Activated CD8-positive, alpha-beta memory T cell treated with anti-CD3 and anti-CD28 coated beads for 36 hours (primary cell): ENCODE measurements at regions not wholly inside any gene's neighbourhood (a gene's known extent, or its start where the extent isn't known, plus 50 kb on each side); places are given as distances from the start of the nearest gene placed in this dataset.
"Not testable (repeated sequence)": the region's sequence is repeated elsewhere in the genome, so short reads cannot be mapped to it uniquely, and the experiment has no call there.

ENCODE experiments used
- CTCF ChIA-PET: fragments of 350-600 bp; sonication (Branson Sonifier 250); formaldehyde crosslinking; loops from one replicate; lab custom pipeline; 2021; ENCODE audit warnings: antibody characterized with exemption; lab: Charles Lee
- POLR2A ChIA-PET: fragments of 350-600 bp; sonication (Branson Sonifier 250); formaldehyde crosslinking; loops from one replicate; lab custom pipeline; 2021; ENCODE audit warnings: antibody characterized with exemption; lab: Charles Lee

DNA sequence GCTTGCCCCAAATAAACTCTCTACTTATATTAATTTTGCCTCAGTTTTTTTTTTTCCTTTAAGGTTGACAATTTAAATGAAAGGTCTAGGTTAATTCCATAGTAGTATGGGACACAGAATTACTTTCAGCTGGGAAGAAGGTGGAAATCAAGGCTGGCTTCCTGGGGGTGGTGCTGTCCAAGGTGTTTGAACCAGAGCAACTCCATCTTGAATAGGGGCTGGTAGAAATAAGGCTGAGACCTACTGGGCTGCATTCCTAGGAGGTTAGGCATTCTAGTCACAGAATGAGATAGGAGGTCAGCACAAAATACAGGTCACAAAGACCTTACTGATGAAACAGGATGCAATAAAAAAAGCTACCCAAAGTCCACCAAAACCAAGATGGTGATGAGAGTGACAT, 1190.8 kb upstream of the AUTS2 start:
- POLR2A ChIA-PET, result no interaction called here
- CTCF ChIA-PET, result no interaction called here

DNA sequence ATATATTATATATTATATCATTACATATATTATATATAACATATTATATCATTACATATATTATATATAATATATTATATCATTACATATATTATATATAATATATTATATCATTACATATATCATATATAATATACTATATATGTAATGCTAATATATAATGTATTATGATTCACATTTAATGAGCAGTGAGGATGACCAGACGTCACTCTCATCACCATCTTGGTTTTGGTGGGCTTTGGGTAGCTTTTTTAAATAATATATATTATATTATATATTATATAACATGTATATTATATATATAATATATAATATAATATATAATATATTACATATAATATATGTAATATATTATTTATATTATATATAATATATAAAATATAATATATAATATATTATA, 1189.4 kb upstream of the AUTS2 start:
- POLR2A ChIA-PET, result no interaction called here

DNA sequence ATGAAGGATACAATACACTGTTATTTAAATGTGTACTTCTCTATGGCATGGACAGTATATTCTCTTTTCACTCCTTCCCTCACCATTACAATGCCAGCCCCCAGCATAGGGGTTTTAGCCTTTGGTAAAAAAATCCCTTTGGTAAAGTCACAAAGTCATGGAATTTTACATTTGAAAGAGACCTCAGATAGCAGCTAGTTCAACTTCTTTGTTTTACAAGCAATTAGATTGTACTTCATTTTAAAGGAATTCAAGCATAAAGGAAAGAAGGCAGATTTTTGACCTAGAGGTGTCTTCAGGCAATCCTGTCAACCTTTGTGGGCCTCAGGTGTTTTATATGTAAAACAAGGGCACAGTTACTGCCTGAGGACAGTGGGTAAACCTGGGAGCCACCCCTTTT, 1188.4 kb upstream of the AUTS2 start:
- POLR2A ChIA-PET, result no interaction called here
- CTCF ChIA-PET, result no interaction called here

More for the DNA sequence above, 1189.4 kb upstream of the AUTS2 start:
- CTCF ChIA-PET, result no interaction called here

GRCh38 chr7:68410693-68411092, 1187.6 kb upstream of the AUTS2 start:
- POLR2A ChIA-PET, result not testable (repeated sequence)

DNA sequence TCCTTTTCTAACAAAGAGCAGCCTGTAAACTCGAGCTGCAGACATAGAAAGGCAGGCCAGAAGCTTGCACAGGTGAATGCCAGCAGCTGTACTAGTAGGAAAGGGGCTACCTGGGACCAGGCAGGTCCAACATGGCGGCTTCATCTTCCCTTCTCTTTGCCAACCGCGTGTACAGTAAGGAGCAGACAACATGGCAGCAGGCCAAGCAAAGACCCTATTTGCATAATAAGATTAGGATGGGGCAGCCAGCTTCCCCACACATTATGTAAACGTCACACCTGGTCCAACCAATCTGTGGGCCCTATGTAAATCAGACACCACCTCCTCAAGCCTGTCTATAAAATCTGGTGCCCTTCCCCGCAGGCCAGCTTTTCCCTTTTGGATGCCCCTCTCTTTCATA, 1186.5 kb upstream of the AUTS2 start:
- CTCF ChIA-PET, result no interaction called here

More at GRCh38 chr7:68410693-68411092, 1187.6 kb upstream of the AUTS2 start:
- CTCF ChIA-PET, result not testable (repeated sequence)

GRCh38 chr7:68414631-68415425, 1183.4 kb upstream of the AUTS2 start:
- CTCF ChIA-PET, result interaction anchor here (0.6 kb wide), 1 partner anchor 835 kb away, joined by 5 read pairs; no protein-coding TSS in a partner anchor
- POLR2A ChIA-PET, result interaction anchor here (0.6 kb wide), 1 partner anchor 1112 kb away, joined by 6 read pairs; no protein-coding TSS in a partner anchor

More for the DNA sequence above, 1186.5 kb upstream of the AUTS2 start:
- POLR2A ChIA-PET, result no interaction called here

GRCh38 chr7:68417002-68417401, 1181.3 kb upstream of the AUTS2 start:
- CTCF ChIA-PET, result no interaction called here
- POLR2A ChIA-PET, result no interaction called here

DNA sequence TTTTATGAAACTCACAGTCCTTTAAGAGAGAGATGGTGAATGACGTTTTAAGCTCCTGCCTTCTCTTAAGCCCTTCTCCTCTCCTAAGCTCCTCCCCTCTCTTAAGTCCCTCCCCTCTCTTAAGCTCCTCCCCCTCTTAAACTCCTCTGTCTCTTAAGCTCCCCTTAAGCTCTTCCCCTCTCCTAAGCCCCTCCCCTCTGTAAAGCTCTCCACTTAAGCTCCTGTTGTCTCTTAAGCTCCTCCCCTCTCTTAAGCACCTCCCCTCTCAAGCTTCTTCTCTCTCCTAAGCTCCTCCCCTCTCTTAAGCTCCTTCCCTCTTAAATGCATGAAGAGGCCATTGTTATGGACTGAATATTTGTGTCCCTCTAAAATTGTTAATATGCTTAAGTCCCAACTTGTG, 1180.6 kb upstream of the AUTS2 start:
- ChIA-PET POLR2A (no interaction called here), CTCF (no interaction called here)

GRCh38 chr7:68420342-68421192, 1177.7 kb upstream of the AUTS2 start:
- POLR2A ChIA-PET, result no interaction called here
- CTCF ChIA-PET, result no interaction called here

DNA sequence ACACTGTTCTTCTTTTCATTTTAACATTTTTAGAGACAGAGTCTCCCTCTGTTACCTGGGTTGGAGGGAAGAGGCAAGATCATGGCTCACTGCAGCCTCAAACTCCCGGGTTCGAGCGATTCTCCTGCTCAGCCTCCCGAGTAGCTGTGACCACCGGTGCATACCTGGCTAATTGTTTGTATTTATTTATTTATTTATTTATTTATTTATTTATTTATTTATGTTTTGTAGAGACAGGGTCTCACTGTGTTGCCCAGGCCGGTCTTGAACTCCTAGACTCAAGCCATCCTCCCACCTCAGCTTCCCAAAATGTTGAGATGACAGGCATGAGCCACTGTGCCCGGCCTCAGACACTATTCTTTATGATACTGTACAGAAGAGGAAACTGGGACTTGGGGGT, 1176.6 kb upstream of the AUTS2 start:
- CTCF ChIA-PET, result no interaction called here
- POLR2A ChIA-PET, result no interaction called here

DNA sequence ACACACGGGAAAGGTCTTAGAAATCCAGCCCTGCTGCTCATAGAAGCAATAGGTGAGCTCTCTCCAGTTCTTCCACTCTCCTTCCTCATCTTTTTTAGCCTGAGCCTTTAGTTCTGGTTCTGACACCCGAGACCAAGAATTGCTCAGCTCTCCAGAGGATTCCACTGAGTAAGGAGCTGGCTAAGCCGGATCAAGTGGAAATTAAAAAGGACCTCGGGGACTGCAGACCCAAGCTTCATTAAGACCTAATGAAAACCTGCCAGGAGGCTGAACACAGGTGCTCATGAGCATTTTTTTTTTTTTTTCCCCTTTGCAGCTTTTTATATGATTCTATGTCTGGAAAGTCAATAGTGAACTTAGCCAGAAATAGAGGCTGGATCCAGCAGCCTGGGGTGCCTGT, 1176.0 kb upstream of the AUTS2 start:
- ChIA-PET CTCF (no interaction called here), POLR2A (no interaction called here)

DNA sequence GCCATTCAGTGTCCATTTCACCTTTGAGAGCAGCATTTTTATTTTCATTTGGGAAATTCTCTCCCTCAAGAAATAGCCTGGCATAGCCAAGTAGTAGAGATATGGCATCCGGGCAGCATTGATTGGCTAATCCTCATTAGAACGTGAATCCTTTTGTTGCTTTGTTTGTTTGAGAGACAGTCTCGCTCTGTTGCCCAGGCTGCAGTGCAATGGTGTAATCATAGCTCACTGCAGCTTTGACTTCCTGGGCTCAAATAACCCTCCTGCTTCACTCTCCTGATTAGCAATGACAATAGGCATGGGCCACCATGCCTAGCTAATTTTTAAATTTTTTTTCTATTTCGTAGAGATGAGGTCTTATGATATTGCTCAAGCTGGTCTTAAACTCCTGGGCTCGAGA, 1174.9 kb upstream of the AUTS2 start:
- POLR2A ChIA-PET, result no interaction called here

DNA sequence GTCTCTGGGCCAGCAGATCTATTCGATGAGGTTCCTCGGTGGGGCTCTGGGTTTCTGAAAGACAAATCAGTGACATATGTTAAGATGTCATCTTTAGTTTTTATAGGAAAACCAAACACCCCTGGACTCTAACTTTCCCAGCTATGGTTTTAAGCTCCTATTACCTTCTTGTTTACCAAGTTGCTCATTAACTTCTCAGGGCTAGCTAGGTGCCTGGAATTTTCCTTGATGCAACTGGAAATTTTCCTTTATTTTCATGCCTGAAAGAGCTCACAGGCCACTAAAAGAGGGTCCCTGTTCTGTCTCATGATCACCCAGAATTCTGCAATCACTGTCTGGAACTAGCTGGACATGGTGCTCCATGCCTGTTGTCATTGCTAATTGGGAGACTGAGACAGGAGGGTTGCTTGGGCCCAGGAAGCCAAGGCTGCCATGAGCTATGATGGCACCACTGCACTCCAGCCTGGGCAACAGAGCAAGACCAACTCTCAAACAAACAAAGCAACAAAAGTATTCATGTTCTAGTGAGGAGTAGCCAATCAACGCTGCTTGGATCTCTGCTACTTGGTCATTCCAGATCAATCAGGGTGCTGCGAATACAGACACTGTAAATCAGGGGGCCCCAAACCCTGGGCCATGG, 1173.5 kb upstream of the AUTS2 start:
- CTCF ChIA-PET, result no interaction called here

More for the DNA sequence above, 1174.9 kb upstream of the AUTS2 start:
- CTCF ChIA-PET, result no interaction called here

GRCh38 chr7:68425377-68425776, 1172.9 kb upstream of the AUTS2 start:
- ChIA-PET CTCF (no interaction called here), POLR2A (no interaction called here)

More for the DNA sequence above, 1173.5 kb upstream of the AUTS2 start:
- POLR2A ChIA-PET, result no interaction called here

- POLR2A ChIA-PET, result no interaction called here
- CTCF ChIA-PET, result no interaction called here
Observed at GRCh38 chr7:68429411-68430117, 1168.7 kb upstream of the AUTS2 start.

DNA sequence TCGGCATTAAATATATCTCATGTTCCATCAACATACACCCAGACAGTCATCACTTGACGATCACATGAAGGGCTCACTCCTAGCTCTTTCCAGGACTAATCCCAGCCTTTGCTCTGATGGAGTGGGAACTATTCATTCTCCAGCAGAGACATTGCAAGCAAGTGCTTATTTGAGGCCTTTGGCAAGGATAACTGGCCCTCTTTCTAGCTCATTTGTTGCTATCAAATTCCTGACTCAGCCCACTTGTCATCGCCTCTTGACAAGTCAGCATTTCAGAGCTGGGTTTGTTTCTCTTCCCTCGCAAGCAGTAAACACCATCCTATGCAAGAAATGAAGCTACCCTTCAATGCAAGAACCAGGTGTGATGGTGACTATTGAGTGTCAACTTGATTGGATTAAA, 1165.7 kb upstream of the AUTS2 start:
- POLR2A ChIA-PET, result no interaction called here
- CTCF ChIA-PET, result no interaction called here

GRCh38 chr7:68433462-68434070, 1164.7 kb upstream of the AUTS2 start:
- POLR2A ChIA-PET, result no interaction called here
- CTCF ChIA-PET, result no interaction called here

DNA sequence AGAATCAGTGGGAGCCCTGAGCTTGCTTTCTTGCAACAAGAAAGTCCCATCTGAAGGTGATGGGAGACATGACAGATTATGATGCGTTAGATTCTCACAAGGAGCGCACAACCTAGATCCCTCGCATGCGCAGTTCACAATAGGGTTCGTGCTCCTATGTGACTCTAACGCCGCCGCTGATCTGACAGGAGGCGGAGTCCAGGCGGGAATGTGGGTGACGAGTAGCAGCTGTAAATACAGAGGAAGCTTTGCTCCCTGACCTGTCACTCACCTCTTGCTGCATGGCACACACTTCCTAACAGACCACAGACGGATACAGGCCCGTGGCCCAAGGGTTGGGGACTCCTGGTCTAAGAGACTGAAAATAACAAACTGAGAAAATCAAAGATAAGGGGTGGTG, 1163.4 kb upstream of the AUTS2 start:
- ChIA-PET CTCF (no interaction called here), POLR2A (no interaction called here)

- CTCF ChIA-PET, result no interaction called here
- POLR2A ChIA-PET, result no interaction called here
Observed at GRCh38 chr7:68438016-68438415, 1160.3 kb upstream of the AUTS2 start.
